ENCODE measurements at regions not wholly inside any gene's neighbourhood (a gene's known extent, or its start where the extent isn't known, plus 50 kb on each side); places are given as distances from the start of the nearest gene placed in this dataset.

- TF ChIP-seq, protein P1, sequence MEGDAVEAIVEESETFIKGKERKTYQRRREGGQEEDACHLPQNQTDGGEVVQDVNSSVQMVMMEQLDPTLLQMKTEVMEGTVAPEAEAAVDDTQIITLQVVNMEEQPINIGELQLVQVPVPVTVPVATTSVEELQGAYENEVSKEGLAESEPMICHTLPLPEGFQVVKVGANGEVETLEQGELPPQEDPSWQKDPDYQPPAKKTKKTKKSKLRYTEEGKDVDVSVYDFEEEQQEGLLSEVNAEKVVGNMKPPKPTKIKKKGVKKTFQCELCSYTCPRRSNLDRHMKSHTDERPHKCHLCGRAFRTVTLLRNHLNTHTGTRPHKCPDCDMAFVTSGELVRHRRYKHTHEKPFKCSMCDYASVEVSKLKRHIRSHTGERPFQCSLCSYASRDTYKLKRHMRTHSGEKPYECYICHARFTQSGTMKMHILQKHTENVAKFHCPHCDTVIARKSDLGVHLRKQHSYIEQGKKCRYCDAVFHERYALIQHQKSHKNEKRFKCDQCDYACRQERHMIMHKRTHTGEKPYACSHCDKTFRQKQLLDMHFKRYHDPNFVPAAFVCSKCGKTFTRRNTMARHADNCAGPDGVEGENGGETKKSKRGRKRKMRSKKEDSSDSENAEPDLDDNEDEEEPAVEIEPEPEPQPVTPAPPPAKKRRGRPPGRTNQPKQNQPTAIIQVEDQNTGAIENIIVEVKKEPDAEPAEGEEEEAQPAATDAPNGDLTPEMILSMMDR (IDR thresholded peaks at IDR 0.05; ENCODE audit: insufficient read depth, low read length, poor library complexity, severe bottlenecking): no peak
- no peak for TF ChIP-seq EZH2phosphoT487 (conservative IDR thresholded peaks at IDR 0.05; ENCODE audit: low read length)
These were observed 199.0 kb downstream of the ATP23 start for GRCh38 chr12:58140395-58140794.
